K562 (cell line): ENCODE measurements at regions not wholly inside any gene's neighbourhood (a gene's known extent, or its start where the extent isn't known, plus 50 kb on each side); places are given as distances from the start of the nearest gene placed in this dataset.

Source experiments
- ATAC-seq: fragments of 200-7000 bp; cut with Tn5 transposase; 3 replicates; pipeline ENCODE4 v1.9.1; 2020; ENCODE audit warnings: moderate library complexity
- BruUV-seq: library from RNA; stranded (reverse); fragments of 400-500 nt; replicated peaks from 2 replicates; lab custom pipeline; 2021; lab: Mats Ljungman, UMichigan
- CTCF ChIA-PET: fragments of 300-600 bp; formaldehyde crosslinking; extraction: SDS; loops from one replicate; lab custom pipeline; 2021; ENCODE audit warnings: low intra/inter-chr PET ratio; lab: Yijun Ruan, JAX
- POLR2A ChIA-PET: fragments of 300-600, 350-650 bp; sonication (Branson Sonifier 250); formaldehyde crosslinking; extraction: SDS; loops from one replicate; lab custom pipeline; 2021; ENCODE audit warnings: antibody characterized with exemption, inconsistent platforms; lab: Yijun Ruan, JAX
- DNase-seq, 4 experiments: peaks; one replicate each; pipeline versions ENCODE4 v3.0.0 to v3.0.0-alpha.2; 2011 to 2018; ENCODE audit warnings: low spot score in 3 of 4, mixed read lengths in 3 of 4; ENCODE audit errors: extremely low read depth in 1 of 4
- FAIRE-seq: peaks from 2 replicates; lab custom pipeline; 2011; peaks lifted over from hg19 to GRCh38; lab: Jason Lieb, UNC
- H2AFZ ChIP-seq: 2 replicates; pipeline ENCODE4 v1.6.0; 2011; ENCODE audit warnings: low read depth, low read length, control low read depth, inconsistent platforms
- H3K27ac ChIP-seq: fragments of 200-600 bp; 3 replicates; pipeline ENCODE4 v1.8.0; 2011; ENCODE audit warnings: low read depth, mild to moderate bottlenecking, control low read depth, inconsistent platforms, low read length, moderate library complexity, mixed read lengths; ENCODE audit errors: extremely low read depth
- H3K27me3 ChIP-seq, 2 experiments: fragments of 300-600 bp in 1 of 2; 2 replicates in 1 of 2; 3 replicates in 1 of 2; pipeline versions ENCODE4 v1.6.0 to v1.8.0; 2011; ENCODE audit warnings: inconsistent platforms in 2 of 2, low read length in 2 of 2, mild to moderate bottlenecking in 1 of 2, mixed read lengths in 1 of 2, moderate library complexity in 1 of 2; ENCODE audit not compliant: control insufficient read depth in 2 of 2, insufficient read depth in 2 of 2
- H3K36me3 ChIP-seq: fragments of 300-600 bp; 3 replicates; pipeline ENCODE4 v1.8.0; 2011; ENCODE audit warnings: mild to moderate bottlenecking, low read length, inconsistent platforms; ENCODE audit not compliant: control insufficient read depth, insufficient read depth
- H3K4me1 ChIP-seq, 2 experiments: fragments of 200-600 bp in 1 of 2; replicated peaks in 1 of 2; 2 replicates in 1 of 2; 3 replicates in 1 of 2; pipeline versions ENCODE4 v1.5.1 to v1.8.0; 2011; ENCODE audit warnings: inconsistent platforms in 2 of 2, low read length in 2 of 2, mild to moderate bottlenecking in 1 of 2, mixed read lengths in 1 of 2, moderate library complexity in 1 of 2; ENCODE audit not compliant: control insufficient read depth in 2 of 2, insufficient read depth in 2 of 2
- H3K4me2 ChIP-seq: 2 replicates; pipeline ENCODE4 v1.6.1; 2011; ENCODE audit warnings: low read length, control low read depth, inconsistent platforms, mixed read lengths; ENCODE audit not compliant: insufficient read depth
- H3K4me3 ChIP-seq: fragments of 200-600 bp; sonication (generic), shearing (Covaris generic); 2 replicates; pipeline ENCODE4 v1.5.1; 2016; ENCODE audit warnings: control low read depth, inconsistent platforms
- H3K79me2 ChIP-seq: fragments of 200-600 bp; 3 replicates; pipeline ENCODE4 v1.8.0; 2011; ENCODE audit warnings: low read length, inconsistent platforms; ENCODE audit not compliant: control insufficient read depth, insufficient read depth
- H3K9ac ChIP-seq, 2 experiments: 2 replicates each; pipeline versions ENCODE4 v1.6.0 to v1.6.1; 2011; ENCODE audit warnings: low read depth in 2 of 2, low read length in 2 of 2, control low read depth in 1 of 2, inconsistent platforms in 1 of 2, mild to moderate bottlenecking in 1 of 2, mixed read lengths in 1 of 2; ENCODE audit not compliant: insufficient read depth in 1 of 2
- H3K9me1 ChIP-seq: one replicate; pipeline ENCODE4 v1.6.0; 2011; ENCODE audit warnings: inconsistent platforms, mild to moderate bottlenecking, low read length, moderate library complexity; ENCODE audit not compliant: control insufficient read depth, insufficient read depth
- H3K9me3 ChIP-seq: replicated peaks from 2 replicates; pipeline ENCODE4 v1.5.1; 2011; ENCODE audit warnings: low read depth, low read length, inconsistent platforms; ENCODE audit not compliant: control insufficient read depth, insufficient read depth
- H4K20me1 ChIP-seq: replicated peaks from 2 replicates; pipeline ENCODE4 v1.6.1; 2011; ENCODE audit warnings: low read length, inconsistent platforms, mixed read lengths; ENCODE audit not compliant: control insufficient read depth, insufficient read depth
- CAMTA2 ChIP-seq: fragments of 250-450 bp; sonication (Bioruptor Pico); conservative IDR thresholded peaks from 2 replicates; pipeline ENCODE4 v1.5.1; 2022
- ELF4 ChIP-seq: fragments of 450-650 bp; formaldehyde crosslinking; IDR thresholded peaks from 2 replicates; pipeline ENCODE4 v1.4.0; 2022; ENCODE audit warnings: missing genetic modification characterization
- ETS2 ChIP-seq: IDR thresholded peaks from 2 replicates; pipeline ENCODE4 v1.6.1; 2016; ENCODE audit warnings: borderline replicate concordance, missing genetic modification characterization, mild to moderate bottlenecking, moderate library complexity, missing compliant biosample characterization; ENCODE audit not compliant: poor library complexity, severe bottlenecking
- GATAD2B ChIP-seq: fragments of 450-650 bp; IDR thresholded peaks from 2 replicates; pipeline ENCODE4 v1.6.1; 2017; ENCODE audit warnings: mild to moderate bottlenecking, borderline replicate concordance
- TBP ChIP-seq: optimal IDR thresholded peaks from 2 replicates; pipeline ENCODE3; 2011; ENCODE audit warnings: low read depth, low read length, improper control_type of control experiment
- TRIM28 ChIP-seq: fragments of 450-650 bp; IDR thresholded peaks from 2 replicates; pipeline ENCODE4 v1.6.1; 2017
- ZNF212 ChIP-seq: fragments of 450-650 bp; formaldehyde crosslinking; IDR thresholded peaks from 2 replicates; pipeline ENCODE4 v1.4.0; 2020; ENCODE audit warnings: mild to moderate bottlenecking
- WGBS: fragments of 100-300 bp; shearing (Covaris generic); methylation state at CpG from one replicate; pipeline ENCODE4 v1.1.6; 2016; ENCODE audit warnings: low coverage, mixed read lengths; ENCODE audit not compliant: insufficient coverage; ENCODE audit errors: missing lambda C conversion rate; 5-methylcytosine and 5-hydroxymethylcytosine counted together
- in situ Hi-C: fragments of 300-500 bp; cut with MboI; formaldehyde crosslinking; loops from 4 replicates; pipeline ENCODE4 v1.15.0; 2018; ENCODE audit warnings: inconsistent platforms, mixed read lengths
- intact Hi-C: fragments of 100-400 bp; cut with micrococcal nuclease; formaldehyde crosslinking; loops from 2 replicates; pipeline ENCODE4 v1.14.2; 2022

GRCh38 chr7:113809581-113809980 lies 109.2 kb downstream of the PPP1R3A start:
- ATAC-seq = no peak
- TF ChIP-seq CAMTA2 (CRISPR knock-in tag) = no peak
- no peak for TF ChIP-seq ZNF212 (CRISPR knock-in tag)
- no peak for TF ChIP-seq TRIM28
- no peak for TF ChIP-seq ETS2 (tag)
- TF ChIP-seq ELF4 (CRISPR knock-in tag) = no peak
- TF ChIP-seq TBP = no peak
- no peak for TF ChIP-seq GATAD2B
- no peak overlapping the region for H2AFZ ChIP-seq
- no peak overlapping the region for H3K9ac ChIP-seq
- no peaks in the 10 kb centered on the region for H3K36me3 ChIP-seq
- no peaks in the 10 kb centered on the region for H3K4me1 ChIP-seq
- WGBS = 0% methylated on average over 3 of the region's 3 CpGs
- no peaks in the 10 kb centered on the region for H3K9me1 ChIP-seq
- no peak for FAIRE-seq
- H3K27ac ChIP-seq = no peak overlapping the region
- H3K4me2 ChIP-seq = no peak overlapping the region
- no peak for DNase-seq
- ChIA-PET POLR2A (no interaction called here), CTCF (no interaction called here)
- in situ Hi-C loops (no loop called here), intact Hi-C loops (no loop called here)
- H4K20me1 ChIP-seq = no peaks in the 10 kb centered on the region
- no peaks in the 10 kb centered on the region for H3K79me2 ChIP-seq
- 0 out of 2 replicates have a peak, but pooled peaks cover under 1% of the 10 kb centered on the region for H3K9me3 ChIP-seq
- H3K27me3 ChIP-seq = no peaks in the 10 kb centered on the region
- no peak overlapping the region for H3K4me3 ChIP-seq
- no TSS peak for BruUV-seq
